OCI-LY7 (cell line): ENCODE measurements at regions not wholly inside any gene's neighbourhood (a gene's known extent, or its start where the extent isn't known, plus 50 kb on each side); places are given as distances from the start of the nearest gene placed in this dataset.

Source experiments
- BruUV-seq: library from RNA; stranded (reverse); fragments of 400-500 nt; replicated peaks from 2 replicates; lab custom pipeline; 2021; lab: Mats Ljungman, UMichigan
- CTCF ChIA-PET: fragments of 300-600 bp; sonication (Branson Sonifier 250); formaldehyde crosslinking; loops from one replicate; lab custom pipeline; 2022; ENCODE audit warnings: antibody characterized with exemption; ENCODE audit not compliant: unreplicated experiment; lab: Charles Lee
- POLR2A ChIA-PET: fragments of 300-600 bp; sonication (Branson Sonifier 250); formaldehyde crosslinking; loops from one replicate; lab custom pipeline; 2022; ENCODE audit warnings: antibody characterized with exemption; lab: Charles Lee
- DNase-seq: peaks from one replicate; pipeline ENCODE4 v3.0.0-alpha.2; 2015; ENCODE audit warnings: low spot score
- H2AFZ ChIP-seq: fragments of 200-600 bp; sonication (generic), shearing (Covaris generic); 2 replicates; pipeline ENCODE4 v1.6.1; 2014; ENCODE audit warnings: mild to moderate bottlenecking, antibody characterized with exemption, low read length, moderate library complexity
- H3K27ac ChIP-seq: fragments of 200-600 bp; sonication (generic); 2 replicates; pipeline ENCODE4 v1.5.1; 2014; ENCODE audit warnings: mixed run types, low read depth, mild to moderate bottlenecking, moderate library complexity, low read length, inconsistent platforms; ENCODE audit not compliant: poor library complexity, severe bottlenecking
- H3K36me3 ChIP-seq: fragments of 200-600 bp; sonication (generic); 2 replicates; pipeline ENCODE4 v1.6.1; 2014; ENCODE audit warnings: mild to moderate bottlenecking, antibody characterized with exemption, low read length, moderate library complexity, mixed read lengths; ENCODE audit not compliant: insufficient read depth
- H3K4me1 ChIP-seq: fragments of 200-600 bp; sonication (generic); 2 replicates; pipeline ENCODE4 v1.5.1; 2014; ENCODE audit warnings: mild to moderate bottlenecking, low read length; ENCODE audit not compliant: insufficient read depth, poor library complexity, severe bottlenecking
- H3K4me2 ChIP-seq: fragments of 200-600 bp; sonication (generic); 2 replicates; pipeline ENCODE4 v1.6.1; 2014; ENCODE audit warnings: mild to moderate bottlenecking, low read length
- H3K4me3 ChIP-seq: fragments of 200-600 bp; sonication (generic); 2 replicates; pipeline ENCODE4 v1.5.1; 2014; ENCODE audit warnings: mild to moderate bottlenecking, low read depth, low read length; ENCODE audit not compliant: poor library complexity, severe bottlenecking
- H3K79me2 ChIP-seq: fragments of 200-600 bp; sonication (generic); 2 replicates; pipeline ENCODE4 v1.6.1; 2016; ENCODE audit warnings: low read depth, mild to moderate bottlenecking, low read length, moderate library complexity, mixed read lengths; ENCODE audit not compliant: insufficient read depth
- H3K9me2 ChIP-seq: fragments of 200-600 bp; sonication (generic); 2 replicates; pipeline ENCODE4 v1.6.1; 2016; ENCODE audit warnings: mild to moderate bottlenecking, low read length, mixed read lengths; ENCODE audit not compliant: insufficient read depth
- H3K9me3 ChIP-seq: fragments of 200-600 bp; sonication (generic); 2 replicates; pipeline ENCODE4 v1.6.1; 2014; ENCODE audit warnings: mild to moderate bottlenecking, mixed run types, low read length, mixed read lengths
- H4K20me1 ChIP-seq: fragments of 200-600 bp; sonication (generic); 2 replicates; pipeline ENCODE4 v1.6.1; 2014; ENCODE audit warnings: mild to moderate bottlenecking, antibody characterized with exemption, low read length, moderate library complexity, mixed read lengths; ENCODE audit not compliant: insufficient read depth
- CTCF ChIP-seq: fragments of 200-600 bp; sonication (generic); conservative IDR thresholded peaks from 2 replicates; pipeline ENCODE4 v1.5.1; 2014; ENCODE audit warnings: mild to moderate bottlenecking, antibody characterized with exemption, low read length, moderate library complexity, mixed read lengths
- EZH2phosphoT487 ChIP-seq: fragments of 200-600 bp; sonication (generic); IDR thresholded peaks from 2 replicates; pipeline ENCODE4 v1.6.1; 2018; ENCODE audit warnings: low read depth, borderline replicate concordance, mild to moderate bottlenecking, mixed run types, antibody characterized with exemption, low read length, moderate library complexity, mixed read lengths
- intact Hi-C: fragments of 100-400 bp; cut with micrococcal nuclease; formaldehyde crosslinking; loops from one replicate; pipeline ENCODE4 v1.10.0; 2022; ENCODE audit not compliant: unreplicated experiment

- no TSS peak for BruUV-seq
- Histone ChIP-seq H3K27ac (no peak overlapping the region), H3K79me2 (no peaks in the 10 kb centered on the region), H4K20me1 (no peaks in the 10 kb centered on the region), H3K36me3 (no peaks in the 10 kb centered on the region), H3K9me3 (no peaks in the 10 kb centered on the region), H2AFZ (no peak overlapping the region), H3K4me3 (no peak overlapping the region), H3K4me1 (peaks cover 46% of the 10 kb centered on the region), H3K4me2 (no peak overlapping the region), H3K9me2 (no peaks in the 10 kb centered on the region)
- DNase-seq, result no peak
- POLR2A ChIA-PET, result interaction anchor here (0.5 to 1.2 kb wide), 4 partner anchors 26 to 266 kb away, joined by 3 to 7 read pairs (median 5); no protein-coding TSS in a partner anchor
- CTCF ChIA-PET, result interaction anchor here (0.6 kb wide), 1 partner anchor 176 kb away, joined by 4 read pairs; no protein-coding TSS in a partner anchor
- intact Hi-C loops, result no loop called here
- no peak for TF ChIP-seq EZH2phosphoT487
- no peak for TF ChIP-seq CTCF
Observed at GRCh38 chr2:136062066-136062837, 55.7 kb downstream of the CXCR4 start.

- TF ChIP-seq CTCF, result no peak
- TF ChIP-seq EZH2phosphoT487, result no peak
- Histone ChIP-seq H3K79me2 (no peaks in the 10 kb centered on the region), H3K4me2 (no peak overlapping the region), H3K4me3 (no peak overlapping the region), H4K20me1 (no peaks in the 10 kb centered on the region), H3K27ac (no peak overlapping the region), H3K9me3 (no peaks in the 10 kb centered on the region), H3K4me1 (peaks cover 58% of the 10 kb centered on the region), H3K36me3 (no peaks in the 10 kb centered on the region), H3K9me2 (no peaks in the 10 kb centered on the region), H2AFZ (no peak overlapping the region)
- intact Hi-C loops, result no loop called here
- BruUV-seq, result no TSS peak
- no peak for DNase-seq
- CTCF ChIA-PET, result no interaction called here
- POLR2A ChIA-PET, result no interaction called here
Observed at GRCh38 chr2:136060416-136060815, 57.5 kb downstream of the CXCR4 start.

- Histone ChIP-seq H3K4me2 (peak overlapping the region; percentile 50), H3K36me3 (no peaks in the 10 kb centered on the region), H3K4me1 (peaks cover 54% of the 10 kb centered on the region), H3K4me3 (no peak overlapping the region), H3K9me3 (no peaks in the 10 kb centered on the region), H3K9me2 (no peaks in the 10 kb centered on the region), H4K20me1 (no peaks in the 10 kb centered on the region), H2AFZ (peak overlapping the region; percentile 63; the same call in 1 of the 2 replicates), H3K27ac (peak overlapping the region; percentile 6), H3K79me2 (no peaks in the 10 kb centered on the region)
- ChIA-PET POLR2A (interaction anchor here (0.6 to 3.8 kb wide), 15 partner anchors 9 to 116 kb away, joined by 3 to 29 read pairs (median 4); no protein-coding TSS in a partner anchor), CTCF (interaction anchor here (1.1 kb wide), 1 partner anchor 62 kb away, joined by 3 read pairs; no protein-coding TSS in a partner anchor)
- peak; percentile 59 for DNase-seq
- intact Hi-C loops, result no loop called here
- no TSS peak for BruUV-seq
- TF ChIP-seq CTCF (no peak), EZH2phosphoT487 (no peak)
Observed at GRCh38 chr2:136059036-136059472, 58.9 kb downstream of the CXCR4 start.
